Tibial nerve (tissue), 4 donors: ENCODE measurements at regions not wholly inside any gene's neighbourhood (a gene's known extent, or its start where the extent isn't known, plus 50 kb on each side); places are given as distances from the start of the nearest gene placed in this dataset.

Experiments
- DNase-seq, 2 donors: peaks; one replicate each; pipeline ENCODE4 v3.0.0-alpha.2; 2019; ENCODE audit warnings: low spot score in 2 of 2
- H3K27ac ChIP-seq, 4 donors: fragments of 200-600 bp; sonication (generic) in 3 of 4; one replicate each; pipeline ENCODE4 v1.5.1; 2017 to 2019; ENCODE audit warnings: mild to moderate bottlenecking in 1 of 4
- H3K27me3 ChIP-seq, 2 donors: fragments of 200-600 bp; sonication (generic) in 1 of 2; one replicate each; pipeline versions ENCODE4 v1.5.1 to v1.6.0; 2017 to 2019
- H3K36me3 ChIP-seq, 3 donors: fragments of 200-600 bp; sonication (generic); one replicate each; pipeline ENCODE4 v1.5.1; 2018 to 2019
- H3K4me1 ChIP-seq, 4 donors: fragments of 200-600 bp; sonication (generic) in 3 of 4; one replicate each; pipeline ENCODE4 v1.5.1; 2017 to 2019
- H3K4me3 ChIP-seq, 4 donors: fragments of 200-600 bp; sonication (generic) in 3 of 4; one replicate each; pipeline ENCODE4 v1.5.1; 2017 to 2019; ENCODE audit warnings: mild to moderate bottlenecking in 1 of 4, moderate library complexity in 1 of 4
- H3K9me3 ChIP-seq, 4 donors: fragments of 200-600 bp; sonication (generic) in 3 of 4; one replicate each; pipeline ENCODE4 v1.5.1; 2017 to 2019
- CTCF ChIP-seq, 5 experiments: fragments of 200-600 bp in 3 of 5; fragments of 450-650 bp in 2 of 5; sonication (generic) in 3 of 5; IDR thresholded peaks; one replicate each; pipeline ENCODE4 v1.5.1; 2016 to 2019; ENCODE audit warnings: antibody characterized with exemption in 5 of 5, mild to moderate bottlenecking in 3 of 5, moderate library complexity in 2 of 5
- EP300 ChIP-seq, 2 donors: sonication (generic); formaldehyde crosslinking; IDR thresholded peaks; one replicate each; pipeline ENCODE4 v1.6.1; 2017; ENCODE audit warnings: antibody characterized with exemption in 2 of 2, mild to moderate bottlenecking in 1 of 2
- POLR2A ChIP-seq, 2 donors: fragments of 450-650 bp; IDR thresholded peaks; one replicate each; pipeline ENCODE4 v1.6.1; 2017; ENCODE audit warnings: antibody characterized with exemption in 2 of 2, mild to moderate bottlenecking in 2 of 2, moderate library complexity in 2 of 2
- WGBS, 2 donors: methylation state at CpG; one replicate each; pipeline ENCODE4 v1.1.5; 2018; 5-methylcytosine and 5-hydroxymethylcytosine counted together

DNA sequence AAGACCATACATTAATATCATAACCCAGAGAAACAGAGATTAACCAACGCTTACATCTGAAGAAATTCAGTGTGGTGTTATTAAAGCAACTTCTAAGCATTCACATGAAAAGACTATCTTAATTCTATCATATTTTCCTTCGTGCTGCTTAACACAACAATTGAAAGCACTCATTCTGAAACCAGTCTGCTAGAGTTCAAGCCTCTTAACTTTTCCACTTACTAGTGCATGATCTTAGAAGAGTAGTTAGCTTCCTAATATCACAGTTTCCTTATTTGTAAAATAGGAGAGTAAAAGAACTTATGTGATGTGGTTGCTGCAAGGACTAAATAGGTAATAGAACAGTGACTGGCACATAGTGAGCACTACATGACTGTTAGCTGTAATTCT, 379.3 kb downstream of the TRIM36 start:
- Histone ChIP-seq H3K27me3 (no peaks in the 10 kb centered on the region), H3K27ac (no peak overlapping the region), H3K4me3 (no peak overlapping the region), H3K9me3 (no peaks in the 10 kb centered on the region), H3K36me3 (no peaks in the 10 kb centered on the region), H3K4me1 (no peaks in the 10 kb centered on the region)
- WGBS, 2 donors, result 78 to 79% methylated on average over 2 of the region's 2 CpGs
- TF ChIP-seq CTCF (IDR thresholded peaks at IDR 0.05) (no peak), POLR2A (IDR thresholded peaks at IDR 0.05) (no peak), EP300 (IDR thresholded peaks at IDR 0.05) (no peak)
- no peak for DNase-seq

DNA sequence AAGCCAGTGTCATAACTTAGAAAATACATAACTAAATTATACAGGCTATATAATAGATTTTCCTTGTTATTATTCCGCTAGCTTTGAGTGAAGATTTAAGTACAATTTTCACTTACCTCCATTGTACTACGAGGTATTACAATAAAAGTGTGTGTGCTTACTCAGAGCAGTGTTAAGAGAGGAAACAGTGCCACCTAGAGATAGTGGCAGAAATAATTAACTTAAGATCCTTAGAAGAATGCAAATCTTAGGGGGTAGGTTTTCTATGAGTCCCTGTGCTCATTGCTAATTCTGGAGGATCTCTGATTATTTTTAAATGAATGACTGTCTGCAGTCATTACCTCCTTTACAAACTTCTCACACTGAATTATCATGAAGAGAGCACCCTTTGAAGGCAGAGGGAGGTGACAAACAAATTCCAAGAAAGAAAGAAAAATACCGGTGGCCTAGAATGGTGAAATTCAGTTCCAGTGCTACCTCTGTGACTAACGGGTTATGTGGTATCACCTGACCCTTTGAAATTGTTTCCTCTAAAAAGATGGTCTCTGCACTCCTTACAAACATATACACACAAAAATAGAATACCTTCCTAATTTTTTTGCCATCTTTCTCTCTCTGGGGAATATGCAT, 379.8 kb downstream of the TRIM36 start:
- H3K9me3 ChIP-seq, result no peaks in the 10 kb centered on the region
- no peaks in the 10 kb centered on the region for H3K4me1 ChIP-seq
- 43 to 51% methylated on average over 4 of the region's 4 CpGs for WGBS, 2 donors
- no peaks in the 10 kb centered on the region for H3K27me3 ChIP-seq
- no peak for TF ChIP-seq POLR2A (IDR thresholded peaks at IDR 0.05)
- peak in 2 of 5 experiments; percentile 16 to 22 for TF ChIP-seq CTCF (IDR thresholded peaks at IDR 0.05)
- no peak for DNase-seq
- no peak overlapping the region for H3K27ac ChIP-seq
- H3K4me3 ChIP-seq, result no peak overlapping the region
- no peaks in the 10 kb centered on the region for H3K36me3 ChIP-seq

- Histone ChIP-seq H3K27ac (no peak overlapping the region), H3K27me3 (no peaks in the 10 kb centered on the region), H3K36me3 (no peaks in the 10 kb centered on the region), H3K4me3 (no peak overlapping the region), H3K9me3 (no peaks in the 10 kb centered on the region), H3K4me1 (no peaks in the 10 kb centered on the region)
- peak in 1 of 5 experiments; percentile 8 for TF ChIP-seq CTCF (IDR thresholded peaks at IDR 0.05)
- no peak for TF ChIP-seq EP300 (IDR thresholded peaks at IDR 0.05)
- DNase-seq, result peak in 1 of 2 donors; percentile 23
- 72 to 80% methylated on average over 8 of the region's 8 CpGs for WGBS, 2 donors
These were observed 386.8 kb downstream of the TRIM36 start for GRCh38 chr5:114782869-114783268.

DNA sequence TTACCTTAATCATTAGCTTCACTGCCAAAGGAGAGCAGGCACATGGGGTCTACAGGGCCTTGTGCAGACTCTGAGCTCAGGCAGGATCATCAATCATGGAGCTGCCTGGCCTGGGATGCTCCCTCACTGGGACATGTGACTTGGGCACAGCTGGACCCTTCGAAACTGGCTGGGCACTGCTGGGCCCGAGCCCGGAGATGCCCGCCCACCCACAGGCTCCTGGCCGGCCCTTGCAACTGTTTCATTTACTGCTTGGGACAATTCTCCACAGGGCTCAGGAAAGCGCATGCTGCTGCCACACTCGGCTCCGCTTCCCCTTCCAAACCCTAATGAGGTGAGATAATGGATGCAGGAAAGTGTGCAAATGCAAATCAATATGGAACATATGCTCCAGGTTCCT, 387.5 kb downstream of the TRIM36 start:
- Histone ChIP-seq H3K27me3 (no peaks in the 10 kb centered on the region), H3K36me3 (no peaks in the 10 kb centered on the region), H3K4me3 (no peak overlapping the region), H3K27ac (no peak overlapping the region), H3K9me3 (no peaks in the 10 kb centered on the region), H3K4me1 (no peaks in the 10 kb centered on the region)
- 88 to 91% methylated on average over 8 of the region's 8 CpGs for WGBS, 2 donors
- TF ChIP-seq EP300 (IDR thresholded peaks at IDR 0.05), result no peak
- no peak for TF ChIP-seq CTCF (IDR thresholded peaks at IDR 0.05)
- no peak for TF ChIP-seq POLR2A (IDR thresholded peaks at IDR 0.05)
- no peak for DNase-seq

DNA sequence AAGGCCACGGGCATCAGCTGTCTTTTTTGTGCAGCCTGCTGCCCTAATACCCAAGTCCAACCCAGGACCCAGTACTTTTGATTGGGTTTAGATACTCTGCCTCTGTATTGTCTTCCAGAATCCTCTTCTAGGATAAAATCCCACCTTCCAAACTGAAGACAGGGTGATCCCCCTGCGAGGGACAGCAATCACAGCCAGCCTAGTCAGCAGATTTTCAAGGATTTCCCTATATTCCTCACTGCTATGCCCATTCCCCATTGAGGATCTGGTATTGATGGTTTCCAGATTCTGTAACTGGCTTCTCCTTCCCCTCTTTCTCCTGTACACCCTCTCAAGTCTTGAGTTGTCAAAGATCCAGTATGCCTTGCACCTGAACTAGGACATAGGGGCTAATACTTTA, 389.4 kb downstream of the TRIM36 start:
- Histone ChIP-seq H3K9me3 (no peaks in the 10 kb centered on the region), H3K27me3 (no peaks in the 10 kb centered on the region), H3K4me3 (no peak overlapping the region), H3K4me1 (no peaks in the 10 kb centered on the region), H3K36me3 (no peaks in the 10 kb centered on the region), H3K27ac (no peak overlapping the region)
- TF ChIP-seq POLR2A (IDR thresholded peaks at IDR 0.05), result no peak
- TF ChIP-seq EP300 (IDR thresholded peaks at IDR 0.05), result no peak
- no peak for TF ChIP-seq CTCF (IDR thresholded peaks at IDR 0.05)
- WGBS, 2 donors, result 74 to 78% methylated on average over 2 of the region's 2 CpGs
- DNase-seq, result no peak
